HG03103 (cell line): ENCODE measurements at regions not wholly inside any gene's neighbourhood (a gene's known extent, or its start where the extent isn't known, plus 50 kb on each side); places are given as distances from the start of the nearest gene placed in this dataset.
A peak's percentile ranks its signal among the peaks of the same experiment; 100 is the strongest.
"Not testable (repeated sequence)": the region's sequence is repeated elsewhere in the genome, so short reads cannot be mapped to it uniquely, and the experiment has no call there.

ENCODE experiments used
- ATAC-seq: cut with Tn5 transposase; IDR thresholded peaks from one replicate; pipeline ENCODE4 v1.9.1; 2021; ENCODE audit warnings: low read depth; ENCODE audit not compliant: unreplicated experiment

GRCh38 chr10:87300163-87300562 lies 57.4 kb upstream of the NUTM2D start:
- ATAC-seq = not testable (repeated sequence)

GRCh38 chr10:87301466-87302115 lies 56.0 kb upstream of the NUTM2D start:
- ATAC-seq = peak; percentile 89

- not testable (repeated sequence) for ATAC-seq
Measured at GRCh38 chr10:87302132-87302531, 55.4 kb upstream of the NUTM2D start.

- ATAC-seq = not testable (repeated sequence)
Measured at GRCh38 chr10:87303707-87304106, 53.8 kb upstream of the NUTM2D start.

- not testable (repeated sequence) for ATAC-seq
Measured at GRCh38 chr10:87306681-87307080, 50.9 kb upstream of the NUTM2D start.
